GM21528 (cell line): ENCODE measurements at regions not wholly inside any gene's neighbourhood (a gene's known extent, or its start where the extent isn't known, plus 50 kb on each side); places are given as distances from the start of the nearest gene placed in this dataset.

Source experiments
- ATAC-seq: cut with Tn5 transposase; IDR thresholded peaks from one replicate; pipeline ENCODE4 v1.9.1; 2021; ENCODE audit warnings: mild to moderate bottlenecking, moderate library complexity; ENCODE audit not compliant: unreplicated experiment, low FRiP score

GRCh38 chr4:147343692-147344091, 137.2 kb upstream of the EDNRA start:
- ATAC-seq, result no peak

GRCh38 chr4:147345662-147346061, 135.2 kb upstream of the EDNRA start:
- no peak for ATAC-seq

- no peak for ATAC-seq
Observed at GRCh38 chr4:147347217-147347616, 133.7 kb upstream of the EDNRA start.

GRCh38 chr4:147349193-147349592, 131.7 kb upstream of the EDNRA start:
- ATAC-seq, result no peak

GRCh38 chr4:147351083-147351787, 129.7 kb upstream of the EDNRA start:
- no peak for ATAC-seq

GRCh38 chr4:147354237-147354636, 126.7 kb upstream of the EDNRA start:
- no peak for ATAC-seq

- ATAC-seq, result no peak
Observed at GRCh38 chr4:147355032-147355656, 125.8 kb upstream of the EDNRA start.

- no peak for ATAC-seq
Observed at GRCh38 chr4:147355847-147356246, 125.0 kb upstream of the EDNRA start.

- ATAC-seq, result no peak
Observed at GRCh38 chr4:147360301-147360700, 120.6 kb upstream of the EDNRA start.

- ATAC-seq, result no peak
Observed at GRCh38 chr4:147361726-147362125, 119.2 kb upstream of the EDNRA start.

- ATAC-seq, result no peak
Observed at GRCh38 chr4:147362938-147363337, 118.0 kb upstream of the EDNRA start.

GRCh38 chr4:147363514-147363913, 117.4 kb upstream of the EDNRA start:
- no peak for ATAC-seq

GRCh38 chr4:147365396-147365795, 115.5 kb upstream of the EDNRA start:
- no peak for ATAC-seq

GRCh38 chr4:147366164-147366563, 114.7 kb upstream of the EDNRA start:
- no peak for ATAC-seq

- ATAC-seq, result no peak
Observed at GRCh38 chr4:147367891-147368290, 113.0 kb upstream of the EDNRA start.

GRCh38 chr4:147368948-147369347, 111.9 kb upstream of the EDNRA start:
- ATAC-seq, result no peak

GRCh38 chr4:147370473-147370872, 110.4 kb upstream of the EDNRA start:
- no peak for ATAC-seq

GRCh38 chr4:147370881-147371280, 110.0 kb upstream of the EDNRA start:
- no peak for ATAC-seq

- no peak for ATAC-seq
Observed at GRCh38 chr4:147371661-147372060, 109.2 kb upstream of the EDNRA start.

- ATAC-seq, result no peak
Observed at GRCh38 chr4:147378780-147379179, 102.1 kb upstream of the EDNRA start.

GRCh38 chr4:147381749-147382148, 99.1 kb upstream of the EDNRA start:
- no peak for ATAC-seq

GRCh38 chr4:147388018-147388417, 92.9 kb upstream of the EDNRA start:
- no peak for ATAC-seq
